ENCODE measurements at regions not wholly inside any gene's neighbourhood (a gene's known extent, or its start where the extent isn't known, plus 50 kb on each side); places are given as distances from the start of the nearest gene placed in this dataset.
A peak's percentile ranks its signal among the peaks of the same experiment; 100 is the strongest.

DNA sequence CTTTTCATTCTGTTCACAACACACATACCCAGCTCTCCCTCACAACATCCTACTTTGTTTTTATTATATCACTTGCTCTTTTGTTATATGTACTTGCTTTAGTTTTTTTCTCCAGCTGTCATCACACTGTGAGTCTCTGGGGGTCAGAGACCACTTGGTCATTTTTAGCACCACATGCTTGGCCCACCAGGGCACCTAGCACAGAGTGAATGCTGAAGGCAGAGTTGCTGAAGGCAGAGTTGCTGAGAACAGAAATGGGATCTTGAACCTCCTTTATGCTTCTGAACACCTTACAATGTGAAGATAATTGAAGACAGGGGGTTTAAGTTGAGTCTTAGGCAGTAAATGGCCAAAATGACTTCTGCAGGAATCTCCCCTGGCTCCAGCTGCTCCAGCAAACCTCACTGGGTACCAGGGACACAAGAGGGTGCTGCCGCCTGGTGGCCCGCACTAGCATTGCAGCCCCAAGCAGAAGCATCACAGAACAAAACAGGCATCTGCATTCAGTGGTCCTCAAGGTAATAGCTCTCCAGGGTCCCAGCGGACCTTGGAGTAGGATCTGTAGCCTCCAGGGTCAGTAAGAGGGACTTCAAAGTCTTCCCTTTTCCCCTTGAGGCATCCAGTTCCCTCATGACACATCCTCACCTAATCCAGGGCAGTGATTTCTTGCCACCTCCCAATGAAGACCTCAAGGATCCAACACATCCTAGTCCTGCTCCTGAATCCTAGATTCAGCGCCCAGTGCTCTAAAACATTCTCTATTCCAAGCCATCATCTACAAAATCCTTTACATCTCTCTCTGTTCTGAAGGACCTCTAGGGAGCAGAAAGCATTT, 1972.6 kb downstream of the TP53TG3F start:
- H3K36me3 ChIP-seq: no peaks in the 10 kb centered on the region
- H3K4me3 ChIP-seq: no peak overlapping the region
- no peaks in the 10 kb centered on the region for H3K27me3 ChIP-seq
- in situ Hi-C loops (cut with MboI; ENCODE audit: low sequenced_read_pairs in 4 of 4): loop anchor here in 1 of 4 donors (25.0 kb wide), 1 partner anchor 120 kb away; no protein-coding TSS in a partner anchor
- H3K9me3 ChIP-seq: no peaks in the 10 kb centered on the region
- intact Hi-C loops (cut with DNase I; ENCODE audit: low total_unique reads): no loop called here
- H3K4me1 ChIP-seq: no peaks in the 10 kb centered on the region
- ATAC-seq (no peak), DNase-seq (no peak)
- no peak overlapping the region for H3K27ac ChIP-seq
- TF ChIP-seq CTCF (IDR thresholded peaks at IDR 0.05 in 4 of 5, conservative IDR thresholded peaks at IDR 0.05 in 1 of 5) (peak; percentile 15 to 59 (median 35)), POLR2A (IDR thresholded peaks at IDR 0.05) (no peak)

DNA sequence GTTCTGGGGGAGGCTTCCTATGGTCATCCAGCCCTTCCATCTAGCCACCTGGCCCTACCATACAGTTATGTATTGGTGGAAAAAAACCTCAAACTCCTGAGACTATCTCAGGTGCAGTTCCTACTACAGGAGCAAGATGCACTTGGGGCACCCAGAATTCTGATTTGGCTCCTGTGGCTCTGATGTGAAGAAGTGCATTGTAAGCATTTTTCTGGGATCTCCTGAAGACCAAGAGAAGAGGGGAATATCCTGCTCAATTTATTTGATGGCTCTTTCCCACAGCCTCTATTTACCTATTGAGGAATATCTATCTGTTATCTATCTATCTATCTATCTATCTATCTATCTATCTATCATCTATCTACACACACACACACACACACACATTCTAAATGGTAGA, 1981.5 kb downstream of the TP53TG3F start:
- in situ Hi-C loops (cut with MboI; ENCODE audit: low sequenced_read_pairs in 4 of 4): loop anchor here in 1 of 4 donors (25.0 kb wide), 1 partner anchor 129 kb away; no protein-coding TSS in a partner anchor
- Histone ChIP-seq H3K27ac (no peak overlapping the region), H3K9me3 (no peaks in the 10 kb centered on the region), H3K36me3 (no peaks in the 10 kb centered on the region), H3K4me3 (no peak overlapping the region), H3K4me1 (no peaks in the 10 kb centered on the region), H3K27me3 (no peaks in the 10 kb centered on the region)
- DNase-seq (no peak), ATAC-seq (no peak)
- intact Hi-C loops (cut with DNase I; ENCODE audit: low total_unique reads): no loop called here
- TF ChIP-seq CTCF (IDR thresholded peaks at IDR 0.05 in 4 of 5, conservative IDR thresholded peaks at IDR 0.05 in 1 of 5) (no peak), POLR2A (IDR thresholded peaks at IDR 0.05) (no peak)

- Histone ChIP-seq H3K9me3 (peaks cover 0 to 17% (median 4%) of the 10 kb centered on the region in 3 donors), H3K27me3 (no peaks in the 10 kb centered on the region), H3K36me3 (no peaks in the 10 kb centered on the region), H3K27ac (no peak overlapping the region), H3K4me3 (no peak overlapping the region), H3K4me1 (no peaks in the 10 kb centered on the region)
- DNase-seq: no peak
- no peak for ATAC-seq
- no peak for TF ChIP-seq POLR2A (IDR thresholded peaks at IDR 0.05)
- TF ChIP-seq CTCF (IDR thresholded peaks at IDR 0.05 in 4 of 5, conservative IDR thresholded peaks at IDR 0.05 in 1 of 5): no peak
- in situ Hi-C loops (cut with MboI; ENCODE audit: low sequenced_read_pairs in 4 of 4) (loop anchor here in 1 of 4 donors (25.0 kb wide), 1 partner anchor 135 kb away; no protein-coding TSS in a partner anchor), intact Hi-C loops (cut with DNase I; ENCODE audit: low total_unique reads) (no loop called here)
These were observed 1987.7 kb downstream of the TP53TG3F start for GRCh38 chr16:35447010-35447558.

DNA sequence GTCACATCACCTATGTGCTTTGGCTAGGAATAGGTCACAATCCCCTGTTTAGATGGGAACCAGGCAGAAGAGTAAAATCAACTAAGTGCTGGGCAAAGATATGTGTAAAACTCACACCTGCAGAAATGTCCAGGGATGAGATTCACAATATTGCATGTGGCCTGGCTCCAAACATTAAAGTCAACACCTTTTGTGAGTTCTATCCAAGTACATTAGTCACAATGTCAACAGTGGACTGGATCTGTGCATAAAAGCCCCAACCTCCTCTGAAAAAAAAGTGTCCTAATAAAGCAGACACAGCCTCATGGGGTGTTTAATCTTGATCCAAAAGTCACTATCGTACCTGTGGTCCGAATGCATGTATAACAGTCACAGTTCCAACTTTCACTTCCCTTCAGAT, 1990.3 kb downstream of the TP53TG3F start:
- in situ Hi-C loops (cut with MboI; ENCODE audit: low sequenced_read_pairs in 4 of 4) (loop anchor here in 1 of 4 donors (25.0 kb wide), 1 partner anchor 137 kb away; no protein-coding TSS in a partner anchor), intact Hi-C loops (cut with DNase I; ENCODE audit: low total_unique reads) (no loop called here)
- DNase-seq (no peak), ATAC-seq (no peak)
- TF ChIP-seq POLR2A (IDR thresholded peaks at IDR 0.05) (no peak), CTCF (IDR thresholded peaks at IDR 0.05 in 4 of 5, conservative IDR thresholded peaks at IDR 0.05 in 1 of 5) (no peak)
- no peaks in the 10 kb centered on the region for H3K4me1 ChIP-seq
- no peaks in the 10 kb centered on the region for H3K36me3 ChIP-seq
- H3K27me3 ChIP-seq: no peaks in the 10 kb centered on the region
- no peak overlapping the region for H3K4me3 ChIP-seq
- no peak overlapping the region for H3K27ac ChIP-seq
- H3K9me3 ChIP-seq: peaks cover 0 to 17% (median 4%) of the 10 kb centered on the region in 3 donors

Data from gastrocnemius medialis (tissue), 4 donors.